Sigmoid colon (tissue), 4 donors: ENCODE measurements at regions not wholly inside any gene's neighbourhood (a gene's known extent, or its start where the extent isn't known, plus 50 kb on each side); places are given as distances from the start of the nearest gene placed in this dataset.

ENCODE experiments used
- CTCF ChIP-seq, 4 experiments: fragments of 450-650 bp in 3 of 4; fragments of 200-600 bp in 1 of 4; IDR thresholded peaks; one replicate each; pipeline ENCODE4 v1.5.1; 2016 to 2019; ENCODE audit warnings: antibody characterized with exemption in 4 of 4, mild to moderate bottlenecking in 3 of 4, moderate library complexity in 2 of 4
- EP300 ChIP-seq, 4 donors: sonication (generic); formaldehyde crosslinking; IDR thresholded peaks; one replicate each; pipeline ENCODE4 v1.6.1; 2017; ENCODE audit warnings: antibody characterized with exemption in 4 of 4
- POLR2A ChIP-seq, 2 donors: fragments of 450-650 bp; IDR thresholded peaks; one replicate each; pipeline ENCODE4 v1.6.1; 2016; ENCODE audit warnings: antibody characterized with exemption in 2 of 2, mild to moderate bottlenecking in 2 of 2, moderate library complexity in 2 of 2
- POLR2AphosphoS5 ChIP-seq, 4 donors: sonication (generic); formaldehyde crosslinking; IDR thresholded peaks; one replicate each; pipeline ENCODE4 v1.6.1; 2017; ENCODE audit warnings: antibody characterized with exemption in 4 of 4

GRCh38 chr11:30106222-30107181, 89.7 kb upstream of the KCNA4 start:
- TF ChIP-seq CTCF (IDR thresholded peaks at IDR 0.05) (no peak), EP300 (IDR thresholded peaks at IDR 0.05) (no peak), POLR2A (IDR thresholded peaks at IDR 0.05) (no peak), POLR2AphosphoS5 (IDR thresholded peaks at IDR 0.05) (no peak)
